GM23338 (cell line): ENCODE measurements at regions not wholly inside any gene's neighbourhood (a gene's known extent, or its start where the extent isn't known, plus 50 kb on each side); places are given as distances from the start of the nearest gene placed in this dataset.

ENCODE experiments used
- ATAC-seq: fragments of 200-7000 bp; cut with Tn5 transposase; 3 replicates; pipeline ENCODE4 v1.9.1; 2020
- DNase-seq: peaks from one replicate; pipeline ENCODE4 v3.0.0-alpha.2; 2015; ENCODE audit warnings: low spot score
- H2AFZ ChIP-seq: fragments of 200-600 bp; sonication (generic); 2 replicates; pipeline ENCODE4 v1.8.0; 2016; ENCODE audit warnings: antibody characterized with exemption, mild to moderate bottlenecking, moderate library complexity
- H3F3A ChIP-seq: fragments of 200-600 bp; sonication (generic); replicated peaks from 2 replicates; pipeline ENCODE4 v1.8.0; 2017; ENCODE audit warnings: antibody characterized with exemption, mixed run types, low read depth
- H3K27ac ChIP-seq: fragments of 200-600 bp; sonication (generic); 2 replicates; pipeline ENCODE4 v1.6.1; 2016; ENCODE audit warnings: low read depth
- H3K27me3 ChIP-seq: fragments of 200-600 bp; sonication (generic); 2 replicates; pipeline ENCODE4 v1.8.0; 2016; ENCODE audit warnings: mild to moderate bottlenecking, mixed run types, moderate library complexity; ENCODE audit not compliant: insufficient read depth
- H3K36me3 ChIP-seq: fragments of 200-600 bp; sonication (generic); 2 replicates; pipeline ENCODE4 v1.8.0; 2016; ENCODE audit warnings: mild to moderate bottlenecking; ENCODE audit not compliant: insufficient read depth
- H3K4me1 ChIP-seq: fragments of 200-600 bp; sonication (generic); 2 replicates; pipeline ENCODE4 v1.8.0; 2016; ENCODE audit warnings: mild to moderate bottlenecking, moderate library complexity; ENCODE audit not compliant: insufficient read depth
- H3K4me2 ChIP-seq: fragments of 200-600 bp; sonication (generic); 2 replicates; pipeline ENCODE4 v1.7.1; 2017; ENCODE audit warnings: mixed run types
- H3K4me3 ChIP-seq: fragments of 200-600 bp; sonication (generic); 2 replicates; pipeline ENCODE4 v1.6.1; 2016; ENCODE audit warnings: mixed run types
- H3K79me2 ChIP-seq: fragments of 200-600 bp; sonication (generic); replicated peaks from 2 replicates; pipeline ENCODE4 v1.8.0; 2017; ENCODE audit warnings: mild to moderate bottlenecking; ENCODE audit not compliant: insufficient read depth
- H3K9me2 ChIP-seq: fragments of 200-600 bp; sonication (generic); 2 replicates; pipeline ENCODE4 v1.8.0; 2017; ENCODE audit not compliant: insufficient read depth
- H4K20me1 ChIP-seq: fragments of 200-600 bp; sonication (generic); replicated peaks from 2 replicates; pipeline ENCODE4 v1.8.0; 2017; ENCODE audit warnings: mild to moderate bottlenecking; ENCODE audit not compliant: insufficient read depth
- H3K27ac Mint-ChIP-seq: 2 replicates; pipeline ENCODE4 v1.8.0; 2020; ENCODE audit warnings: inconsistent platforms, mild to moderate bottlenecking, moderate library complexity, mixed read lengths
- H3K27me3 Mint-ChIP-seq: 3 replicates; pipeline ENCODE4 v1.8.0; 2022; ENCODE audit warnings: low read depth, mild to moderate bottlenecking, moderate library complexity, mixed read lengths, inconsistent platforms; ENCODE audit not compliant: insufficient read depth, poor library complexity
- H3K36me3 Mint-ChIP-seq: 3 replicates; pipeline ENCODE4 v1.8.0; 2021; ENCODE audit warnings: low read depth, mild to moderate bottlenecking, inconsistent platforms, moderate library complexity, mixed read lengths
- H3K4me1 Mint-ChIP-seq: 3 replicates; pipeline ENCODE4 v1.8.0; 2020; ENCODE audit warnings: mild to moderate bottlenecking, inconsistent platforms, mixed read lengths
- H3K4me3 Mint-ChIP-seq: 3 replicates; pipeline ENCODE4 v1.8.0; 2021; ENCODE audit warnings: moderate library complexity, mild to moderate bottlenecking, inconsistent platforms, mixed read lengths
- H3K9me3 Mint-ChIP-seq: 3 replicates; pipeline ENCODE4 v1.8.0; 2020; ENCODE audit warnings: moderate library complexity, mild to moderate bottlenecking, inconsistent platforms, mixed read lengths
- POLR2AphosphoS5 ChIP-seq: IDR thresholded peaks from 2 replicates; pipeline ENCODE4 v1.6.1; 2016; ENCODE audit warnings: antibody characterized with exemption, low read depth
- REST ChIP-seq: IDR thresholded peaks from one replicate; pipeline ENCODE4 v1.6.1; 2018; ENCODE audit warnings: antibody characterized with exemption; ENCODE audit not compliant: unreplicated experiment
- ZNF462 ChIP-seq: fragments of 250-450 bp; sonication (Bioruptor Pico); IDR thresholded peaks from 2 replicates; pipeline ENCODE4 v1.5.0; 2020; ENCODE audit warnings: mild to moderate bottlenecking, moderate library complexity

- H2AFZ ChIP-seq = no peak overlapping the region
- H3K79me2 ChIP-seq = no peaks in the 10 kb centered on the region
- Mint-ChIP-seq H3K36me3 (no peaks in the 10 kb centered on the region; the same call in 2 of the 3 replicates), H3K4me1 (no peaks in the 10 kb centered on the region; the same call in 2 of the 3 replicates), H3K9me3 (peaks cover 4% of the 10 kb centered on the region; the same call in 1 of the 3 replicates), H3K27me3 (peaks cover 5% of the 10 kb centered on the region), H3K27ac (no peak overlapping the region), H3K4me3 (no peak overlapping the region)
- ATAC-seq (no peak), DNase-seq (no peak)
- H3K9me2 ChIP-seq = no peaks in the 10 kb centered on the region
- no peaks in the 10 kb centered on the region for H3K4me1 ChIP-seq
- H3K27me3 ChIP-seq = no peaks in the 10 kb centered on the region
- TF ChIP-seq ZNF462 (CRISPR knock-in tag) = no peak
- no peak for TF ChIP-seq POLR2AphosphoS5
- TF ChIP-seq REST = no peak
- H3K4me2 ChIP-seq = no peak overlapping the region
- no peak overlapping the region for H3K27ac ChIP-seq
- no peak overlapping the region for H3K4me3 ChIP-seq
- no peaks in the 10 kb centered on the region for H3K36me3 ChIP-seq
- no peaks in the 10 kb centered on the region for H4K20me1 ChIP-seq
- H3F3A ChIP-seq = no peaks in the 10 kb centered on the region
Measured at GRCh38 chr7:72462311-72462710, 50.2 kb upstream of the CALN1 start.
